ENCODE measurements at regions not wholly inside any gene's neighbourhood (a gene's known extent, or its start where the extent isn't known, plus 50 kb on each side); places are given as distances from the start of the nearest gene placed in this dataset.
A peak's percentile ranks its signal among the peaks of the same experiment; 100 is the strongest.
"Not testable (repeated sequence)": the region's sequence is repeated elsewhere in the genome, so short reads cannot be mapped to it uniquely, and the experiment has no call there.

- no peak for DNase-seq (ENCODE audit: low read depth, low spot score)
- no peak overlapping the region for H3K4me3 ChIP-seq (ENCODE audit: low read length)
These were observed 142.2 kb upstream of the AFDN start for GRCh38 chr6:167684276-167685104.

DNA sequence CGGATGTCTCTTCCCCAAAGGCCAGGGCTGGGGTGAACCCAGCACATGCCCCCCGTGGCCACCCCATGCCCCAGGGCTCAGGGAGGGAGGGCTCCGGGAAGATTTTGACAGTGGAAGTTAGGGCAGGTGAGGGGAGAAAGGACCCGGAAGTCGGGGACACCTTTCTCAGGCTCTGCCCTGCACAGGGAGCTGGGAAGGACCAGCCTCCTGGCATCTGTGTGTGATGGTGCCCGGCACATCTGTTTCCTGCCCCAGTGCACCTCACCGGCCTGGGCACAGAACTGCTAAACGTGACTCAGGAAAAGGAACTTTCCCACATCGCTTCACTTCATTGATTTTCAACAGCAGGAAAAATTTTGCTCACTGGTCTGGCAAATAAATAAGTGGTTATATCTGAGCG lies 141.1 kb upstream of the AFDN start:
- DNase-seq (ENCODE audit: low read depth, low spot score) = no peak

DNA sequence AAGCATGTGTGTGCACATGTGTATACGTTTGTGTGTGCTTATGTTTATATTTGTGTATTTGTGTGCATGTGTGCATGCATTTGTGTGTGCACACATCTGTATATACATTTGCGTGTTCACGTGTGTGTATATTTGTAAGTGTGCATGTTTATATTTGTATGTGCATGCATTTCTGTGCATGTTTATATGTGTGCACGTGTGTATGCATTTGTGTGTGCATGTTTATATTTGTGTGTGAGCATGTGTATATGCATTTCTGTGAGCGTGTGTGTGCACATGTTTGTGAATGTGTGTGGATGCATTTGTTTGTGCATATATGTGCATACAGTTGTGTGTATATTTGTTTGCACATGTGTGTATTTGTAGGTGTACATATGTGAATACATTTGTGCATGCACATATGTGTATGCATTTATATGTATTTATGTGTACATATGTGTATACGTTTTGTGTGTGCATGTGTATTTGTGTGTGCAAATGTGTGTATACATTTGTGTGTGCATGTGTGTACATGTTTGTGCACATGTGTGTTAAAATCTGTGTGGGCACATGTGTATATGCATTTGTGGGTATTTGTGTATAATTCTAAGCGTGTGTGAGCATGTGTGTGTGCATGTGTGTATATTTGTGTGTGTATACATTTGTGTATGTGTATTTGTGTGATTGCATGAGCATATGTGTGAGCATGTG lies 140.4 kb upstream of the AFDN start:
- H3K4me3 ChIP-seq (ENCODE audit: low read length) = no peak overlapping the region
- DNase-seq (ENCODE audit: low read depth, low spot score) = no peak

More for the DNA sequence above, 141.1 kb upstream of the AFDN start:
- no peak overlapping the region for H3K4me3 ChIP-seq (ENCODE audit: low read length)

DNA sequence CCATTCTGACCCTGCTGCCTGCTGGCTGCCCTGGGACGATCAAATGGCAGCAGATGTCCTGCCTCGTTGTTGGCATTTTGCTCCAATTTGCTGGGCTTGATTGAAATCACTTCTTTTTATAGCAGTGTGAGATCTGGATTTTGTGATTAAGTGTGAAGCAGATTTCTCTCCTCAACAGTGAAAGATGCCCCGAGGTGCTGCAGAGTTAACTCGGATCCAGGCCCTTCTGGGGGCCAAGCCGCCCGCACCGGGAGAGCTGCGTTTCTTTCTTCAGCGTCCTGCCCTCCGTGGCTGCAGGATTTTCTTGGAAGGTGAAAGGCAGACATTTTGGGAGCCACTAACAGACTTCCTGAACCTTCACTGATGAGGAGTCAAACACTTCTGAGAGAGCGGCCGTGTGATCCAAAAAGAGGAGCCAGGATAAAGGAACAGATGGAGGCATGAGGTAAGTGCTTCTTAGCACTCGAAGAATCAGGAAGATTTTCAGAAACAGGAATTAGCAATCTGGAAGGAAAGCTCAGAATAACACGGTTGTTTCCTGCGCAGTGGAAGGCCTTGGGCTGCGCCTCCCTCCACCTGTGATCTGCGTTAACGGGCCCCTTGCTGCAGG lies 139.5 kb upstream of the AFDN start:
- DNase-seq (ENCODE audit: low read depth, low spot score) = no peak
- H3K4me3 ChIP-seq (ENCODE audit: low read length) = no peak overlapping the region

GRCh38 chr6:167688123-167688522 lies 138.6 kb upstream of the AFDN start:
- DNase-seq (ENCODE audit: low read depth, low spot score) = no peak
- H3K4me3 ChIP-seq (ENCODE audit: low read length) = no peak overlapping the region

DNA sequence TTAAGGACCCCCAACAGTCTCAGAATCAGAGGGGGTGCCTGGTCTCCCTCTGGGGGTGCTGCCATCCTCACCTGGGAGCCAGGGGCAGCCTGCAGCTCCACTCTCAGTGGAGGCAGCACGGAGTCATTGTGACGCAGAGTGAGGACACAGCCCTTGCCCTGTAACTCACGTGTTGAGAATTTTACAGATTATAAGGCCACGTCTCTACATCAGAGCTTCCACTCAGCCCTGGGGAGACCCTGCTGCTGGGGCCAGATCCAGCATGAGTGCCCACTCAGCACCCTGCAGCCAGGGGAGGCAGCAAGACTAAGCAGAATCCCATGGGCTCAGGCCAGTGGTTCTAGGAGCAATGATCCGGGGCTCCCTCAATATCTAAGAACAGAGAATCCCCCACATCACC lies 137.4 kb upstream of the AFDN start:
- no peak for DNase-seq (ENCODE audit: low read depth, low spot score)
- H3K4me3 ChIP-seq (ENCODE audit: low read length) = no peak overlapping the region

GRCh38 chr6:167689751-167690150 lies 137.0 kb upstream of the AFDN start:
- DNase-seq (ENCODE audit: low read depth, low spot score) = no peak
- no peak overlapping the region for H3K4me3 ChIP-seq (ENCODE audit: low read length)

DNA sequence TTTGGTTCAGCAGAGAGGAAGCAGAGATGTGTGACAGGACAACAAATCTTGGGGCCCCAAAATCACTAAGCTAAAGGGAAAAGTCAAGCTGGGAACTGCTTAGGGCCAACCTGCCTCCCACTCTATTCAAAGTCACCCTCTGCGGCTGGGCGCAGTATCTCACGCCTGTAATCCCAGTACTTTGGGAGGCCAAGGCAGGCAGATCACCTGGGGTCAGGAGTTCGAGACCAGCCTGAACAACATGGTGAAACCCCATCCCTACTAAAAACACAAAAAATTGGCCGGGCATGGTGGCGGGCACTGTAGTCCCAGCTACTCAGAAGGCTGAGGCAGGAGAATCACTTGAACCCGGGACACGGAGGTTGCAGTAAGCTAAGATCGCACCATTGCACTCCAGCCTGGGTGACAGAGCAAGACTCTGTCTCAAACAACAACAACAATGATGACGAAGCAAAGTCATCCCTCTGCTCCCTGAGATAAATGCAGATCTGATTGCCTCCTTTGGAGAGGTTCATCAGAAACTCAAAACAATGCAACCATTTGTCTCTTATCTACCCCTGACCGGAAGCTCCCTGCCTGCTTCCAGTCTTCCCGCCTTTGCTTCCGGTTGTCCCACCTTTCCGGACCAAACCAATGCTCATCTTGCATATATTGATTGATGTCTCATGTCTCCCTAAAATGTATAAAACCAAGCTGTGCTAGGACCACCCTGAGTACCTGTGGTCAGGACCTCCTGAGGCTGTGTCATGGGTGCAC lies 136.4 kb upstream of the AFDN start:
- H3K4me3 ChIP-seq (ENCODE audit: low read length); DNase-seq (ENCODE audit: low read depth, low spot score): not testable (repeated sequence)

DNA sequence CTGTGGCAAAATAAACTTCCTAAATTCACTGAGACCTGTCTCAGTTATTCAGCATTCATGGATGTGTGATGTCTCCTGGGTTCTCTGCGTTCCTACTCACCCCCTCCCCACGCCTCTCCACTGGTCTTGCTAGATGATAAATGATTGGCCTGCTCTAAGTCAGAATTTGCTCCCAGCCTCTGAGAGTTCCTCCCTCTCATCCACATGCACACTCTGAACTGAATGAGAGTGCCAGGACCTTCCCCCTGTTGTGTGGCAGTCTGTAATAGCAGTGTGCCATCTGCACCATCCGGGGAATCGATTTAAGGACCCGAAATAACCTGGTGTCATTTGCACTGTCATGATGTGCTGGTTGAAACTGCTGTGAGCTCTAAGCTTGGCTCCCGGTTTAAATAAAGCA lies 135.8 kb upstream of the AFDN start:
- no peak overlapping the region for H3K4me3 ChIP-seq (ENCODE audit: low read length)
- no peak for DNase-seq (ENCODE audit: low read depth, low spot score)

GRCh38 chr6:167691533-167692312 lies 135.0 kb upstream of the AFDN start:
- no peak for DNase-seq (ENCODE audit: low read depth, low spot score)
- no peak overlapping the region for H3K4me3 ChIP-seq (ENCODE audit: low read length)

GRCh38 chr6:167693478-167693877 lies 133.2 kb upstream of the AFDN start:
- not testable (repeated sequence) for DNase-seq (ENCODE audit: low read depth, low spot score); H3K4me3 ChIP-seq (ENCODE audit: low read length)

DNA sequence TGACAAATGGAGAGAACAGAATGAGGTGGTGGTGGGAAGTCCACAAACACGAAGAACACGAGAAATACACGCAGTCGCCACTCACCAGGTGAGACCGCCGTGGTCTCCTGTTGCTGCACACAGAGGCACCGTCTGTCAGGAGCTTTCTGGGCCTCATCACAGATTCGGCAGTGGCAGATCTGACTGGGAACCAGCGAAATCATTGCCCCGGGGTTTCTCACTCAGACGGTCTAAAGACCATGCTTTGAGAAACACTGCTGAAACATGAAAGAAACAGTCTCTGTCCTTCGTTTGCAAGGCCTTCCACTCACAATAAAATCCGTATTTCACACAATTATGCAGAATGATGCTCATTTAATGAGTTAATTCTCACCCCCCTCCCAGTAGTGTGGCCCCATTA lies 130.9 kb upstream of the AFDN start:
- DNase-seq (ENCODE audit: low read depth, low spot score) = no peak
- no peak overlapping the region for H3K4me3 ChIP-seq (ENCODE audit: low read length)

- DNase-seq (ENCODE audit: low read depth, low spot score) = no peak
These were observed 130.4 kb upstream of the AFDN start for GRCh38 chr6:167696296-167696695.

GRCh38 chr6:167697316-167697715 lies 129.4 kb upstream of the AFDN start:
- no peak overlapping the region for H3K4me3 ChIP-seq (ENCODE audit: low read length)
- no peak for DNase-seq (ENCODE audit: low read depth, low spot score)

More at GRCh38 chr6:167696296-167696695, 130.4 kb upstream of the AFDN start:
- no peak overlapping the region for H3K4me3 ChIP-seq (ENCODE audit: low read length)

- DNase-seq (ENCODE audit: low read depth, low spot score) = no peak
- no peak overlapping the region for H3K4me3 ChIP-seq (ENCODE audit: low read length)
These were observed 128.2 kb upstream of the AFDN start for GRCh38 chr6:167698540-167698939.

DNA sequence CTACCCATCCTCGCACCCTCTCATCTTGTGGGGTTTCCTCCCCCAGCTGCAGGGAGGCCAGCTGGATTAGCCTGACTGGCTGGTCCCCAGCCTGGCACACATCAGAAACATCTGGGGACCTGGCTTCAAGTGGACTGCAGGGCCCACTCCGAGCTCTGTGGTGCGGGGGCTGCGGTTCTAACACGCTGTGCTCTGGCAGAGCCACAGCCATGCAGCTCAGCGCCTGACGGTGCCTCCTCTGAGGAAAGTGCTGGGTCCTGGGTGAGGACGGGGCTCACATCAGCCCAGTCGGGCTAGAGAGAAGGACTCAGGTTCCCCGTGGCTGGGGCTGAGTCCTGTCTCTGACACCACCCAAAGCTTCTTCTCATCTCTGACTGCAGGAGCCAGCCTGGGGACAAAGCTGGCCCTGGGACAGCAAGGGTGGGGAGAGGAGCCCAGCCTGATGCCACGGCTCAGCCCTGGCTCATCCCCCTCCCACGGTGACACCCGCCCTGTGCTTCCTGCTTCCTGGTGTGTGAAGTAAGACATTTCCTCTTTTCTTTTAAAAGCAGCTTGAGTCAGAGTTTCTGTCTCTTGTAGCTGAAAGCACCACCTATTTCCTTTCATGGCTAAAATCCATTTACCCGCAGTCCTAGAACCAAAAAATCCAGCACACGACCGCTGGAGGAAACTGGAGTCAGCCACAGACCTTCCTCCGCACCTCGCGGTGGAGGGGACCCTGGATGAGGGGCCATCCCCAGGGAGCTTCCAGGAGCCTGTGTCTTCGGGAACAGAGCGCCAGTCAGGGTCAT lies 127.4 kb upstream of the AFDN start:
- no peak overlapping the region for H3K4me3 ChIP-seq (ENCODE audit: low read length)
- peak; percentile 18 for DNase-seq (ENCODE audit: low read depth, low spot score)

DNA sequence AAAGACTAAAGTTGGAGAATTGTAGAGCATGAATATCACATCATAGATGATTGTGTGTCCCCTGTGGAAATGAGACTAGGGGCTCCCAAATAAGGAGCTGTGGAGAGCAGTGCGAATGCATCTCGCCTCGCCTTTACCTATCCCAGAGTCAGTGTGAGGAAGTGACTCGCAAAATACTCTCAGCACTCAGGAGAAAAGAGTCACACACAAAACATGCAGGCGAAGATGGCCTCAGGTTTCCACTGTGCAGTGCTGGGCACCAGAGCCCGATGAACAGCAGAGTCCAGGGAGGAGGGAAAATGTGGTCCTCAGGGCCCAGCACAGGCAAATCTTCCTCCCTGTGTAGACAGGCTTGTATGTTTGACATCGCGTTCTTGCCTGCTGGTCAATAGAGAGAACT lies 126.5 kb upstream of the AFDN start:
- DNase-seq (ENCODE audit: low read depth, low spot score) = no peak
- no peak overlapping the region for H3K4me3 ChIP-seq (ENCODE audit: low read length)

- H3K4me3 ChIP-seq (ENCODE audit: low read length) = no peak overlapping the region
- no peak for DNase-seq (ENCODE audit: low read depth, low spot score)
These were observed 125.7 kb upstream of the AFDN start for GRCh38 chr6:167701010-167701409.

Measured in Jurkat, Clone E6-1 (cell line).